ENCODE measurements at regions not wholly inside any gene's neighbourhood (a gene's known extent, or its start where the extent isn't known, plus 50 kb on each side); places are given as distances from the start of the nearest gene placed in this dataset.
"Not testable (repeated sequence)": the region's sequence is repeated elsewhere in the genome, so short reads cannot be mapped to it uniquely, and the experiment has no call there.

DNA sequence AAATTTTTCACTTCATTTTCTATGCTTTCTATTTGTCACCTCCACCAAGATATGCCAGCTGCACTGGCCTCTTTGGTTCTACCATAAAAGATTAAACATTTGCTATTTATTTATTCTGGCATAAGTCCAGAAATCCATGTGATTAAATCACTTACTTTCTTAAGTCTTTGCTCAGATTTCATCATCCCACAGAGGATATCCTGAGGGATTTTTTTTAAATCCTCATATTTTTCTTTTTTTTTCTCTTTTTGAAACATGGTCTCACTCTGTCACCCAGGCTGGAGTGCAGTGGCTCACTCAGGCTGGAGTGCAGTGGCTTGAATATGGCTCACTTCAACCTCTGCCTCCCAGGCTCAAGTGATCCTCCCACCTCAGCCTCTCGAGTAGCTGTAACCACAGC is 645.4 kb upstream of the ATXN7L3B start:
- DNase-seq (ENCODE audit: low read depth in 2 of 3, low spot score in 2 of 3) = no peak

DNA sequence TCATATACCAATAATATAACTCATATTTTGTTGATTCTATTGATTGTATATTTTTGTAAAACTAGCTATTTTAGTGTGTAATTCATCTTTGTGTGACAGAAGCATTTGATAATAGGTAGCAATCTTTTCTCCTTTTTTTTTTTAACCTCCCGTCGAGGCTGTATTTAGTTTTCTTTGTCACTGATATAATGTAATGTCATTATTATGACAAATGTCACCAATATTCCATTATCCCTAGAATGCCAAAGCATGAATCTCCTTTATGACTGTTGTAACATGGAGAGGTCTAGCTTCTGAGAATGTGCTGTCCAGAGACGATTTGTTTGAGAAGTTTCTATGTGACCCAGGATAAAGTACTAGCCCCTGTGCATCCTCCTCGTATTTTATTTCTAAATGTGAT is 639.0 kb upstream of the ATXN7L3B start:
- DNase-seq (ENCODE audit: low read depth in 2 of 3, low spot score in 2 of 3) = no peak

DNA sequence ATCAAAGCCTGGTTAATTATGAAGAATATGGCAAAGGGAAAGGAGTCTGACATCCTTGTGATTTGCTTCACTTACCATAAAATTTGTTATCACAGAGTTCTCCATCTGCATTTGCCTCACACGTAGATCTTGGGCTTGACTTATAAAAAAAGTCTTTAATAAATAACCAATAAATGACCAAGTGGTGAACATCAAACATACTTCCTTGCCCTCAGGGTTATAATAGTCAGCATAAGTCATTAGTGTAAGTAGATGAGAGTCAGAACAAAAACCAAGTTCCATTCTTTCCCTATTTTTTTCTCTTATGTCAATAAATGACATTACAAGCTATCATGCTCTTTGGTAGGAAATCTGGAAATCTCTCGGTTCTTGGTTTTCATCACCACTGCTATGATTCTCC is 635.4 kb upstream of the ATXN7L3B start:
- DNase-seq (ENCODE audit: low read depth in 2 of 3, low spot score in 2 of 3) = no peak

DNA sequence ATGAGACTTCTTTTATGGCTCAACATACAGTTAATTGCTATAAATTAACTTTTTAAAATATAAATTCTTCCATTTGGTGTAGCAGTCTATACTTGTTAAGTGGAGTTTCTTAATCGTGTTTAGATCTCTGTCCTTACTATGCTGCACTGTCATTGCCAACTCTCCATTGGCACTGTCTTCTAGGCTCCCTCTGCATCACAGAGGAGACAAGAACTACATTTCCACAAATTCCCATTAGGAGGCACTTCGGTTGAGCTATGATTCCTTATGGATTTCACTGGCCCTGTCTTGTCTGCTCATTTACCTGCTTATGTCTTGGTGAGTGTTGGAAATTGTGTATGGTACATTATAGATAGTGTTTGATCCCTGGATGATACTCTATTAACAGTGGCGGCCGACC is 630.9 kb upstream of the ATXN7L3B start:
- no peak for DNase-seq (ENCODE audit: low read depth in 2 of 3, low spot score in 2 of 3)

DNA sequence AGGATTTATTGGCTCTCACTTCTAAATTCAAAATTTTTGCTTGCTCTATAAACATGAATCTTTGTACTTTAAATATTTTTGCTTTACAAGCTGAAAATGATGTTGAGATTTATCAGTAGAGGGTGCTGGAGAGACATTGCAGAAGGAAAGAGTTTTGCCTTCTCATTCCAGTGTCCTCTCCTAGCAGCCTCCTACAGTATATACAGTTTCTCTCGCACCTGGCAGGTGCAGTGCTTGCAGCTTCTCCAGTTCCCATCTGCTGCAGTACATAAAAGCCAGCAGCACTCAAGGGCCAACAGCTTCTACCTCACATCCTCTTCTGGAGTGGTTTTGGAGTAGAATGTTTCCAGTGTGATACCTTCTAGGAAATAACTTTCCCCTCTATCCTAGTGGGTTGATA is 601.8 kb upstream of the ATXN7L3B start:
- DNase-seq (ENCODE audit: low read depth in 2 of 3, low spot score in 2 of 3) = no peak

DNA sequence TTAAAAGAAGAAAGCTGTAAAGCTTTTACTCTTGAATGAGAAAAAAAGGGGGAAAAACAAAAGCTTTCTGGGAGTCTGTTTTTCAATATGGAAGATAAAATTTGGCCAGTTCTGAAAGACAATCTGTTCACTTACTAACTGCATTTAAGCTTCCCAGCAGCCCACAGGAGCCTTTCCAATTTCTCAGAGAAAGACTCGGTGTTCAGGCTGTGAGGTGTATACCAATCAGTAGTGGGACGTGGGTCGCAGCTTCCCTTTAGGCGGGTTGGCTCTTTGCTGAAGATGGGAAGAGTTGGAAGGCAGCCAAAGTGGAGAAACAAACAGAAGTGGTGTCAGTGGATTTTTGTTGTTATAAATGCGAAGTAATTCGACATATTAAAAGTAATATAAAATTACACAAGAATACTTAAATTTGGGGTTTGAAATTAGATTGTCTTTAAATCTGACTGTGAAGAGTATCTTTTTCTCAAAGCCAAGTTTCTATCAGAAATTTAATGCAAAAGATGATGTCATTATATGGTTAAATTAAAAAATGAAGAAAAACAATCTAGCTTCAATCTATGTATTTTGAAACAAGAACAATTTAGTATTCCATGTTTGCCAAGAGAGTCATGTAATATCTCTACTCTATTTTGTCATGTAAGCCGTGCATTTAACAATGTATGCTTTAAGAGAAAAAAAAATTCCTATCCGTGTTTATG is 590.2 kb upstream of the ATXN7L3B start:
- no peak for DNase-seq (ENCODE audit: low read depth in 2 of 3, low spot score in 2 of 3)

DNA sequence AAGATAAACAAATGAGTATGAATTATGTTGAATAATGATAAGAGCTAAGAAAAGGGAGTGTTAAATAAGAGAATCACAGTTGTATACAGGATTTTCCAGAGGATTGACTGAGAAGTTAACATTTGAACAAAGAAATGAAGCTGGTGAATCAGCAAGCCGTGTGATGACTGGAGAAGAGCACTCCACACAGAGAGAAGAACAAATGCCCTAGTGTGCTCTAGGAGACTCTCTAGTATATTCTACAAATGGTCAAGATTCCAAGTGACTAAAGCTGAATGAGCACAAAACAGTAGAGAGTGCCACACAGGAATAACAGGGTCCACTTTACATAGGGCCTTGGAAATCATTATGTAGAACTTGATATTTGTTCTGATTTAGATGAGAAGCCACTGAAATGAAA is 587.1 kb upstream of the ATXN7L3B start:
- no peak for DNase-seq (ENCODE audit: low read depth in 2 of 3, low spot score in 2 of 3)

DNA sequence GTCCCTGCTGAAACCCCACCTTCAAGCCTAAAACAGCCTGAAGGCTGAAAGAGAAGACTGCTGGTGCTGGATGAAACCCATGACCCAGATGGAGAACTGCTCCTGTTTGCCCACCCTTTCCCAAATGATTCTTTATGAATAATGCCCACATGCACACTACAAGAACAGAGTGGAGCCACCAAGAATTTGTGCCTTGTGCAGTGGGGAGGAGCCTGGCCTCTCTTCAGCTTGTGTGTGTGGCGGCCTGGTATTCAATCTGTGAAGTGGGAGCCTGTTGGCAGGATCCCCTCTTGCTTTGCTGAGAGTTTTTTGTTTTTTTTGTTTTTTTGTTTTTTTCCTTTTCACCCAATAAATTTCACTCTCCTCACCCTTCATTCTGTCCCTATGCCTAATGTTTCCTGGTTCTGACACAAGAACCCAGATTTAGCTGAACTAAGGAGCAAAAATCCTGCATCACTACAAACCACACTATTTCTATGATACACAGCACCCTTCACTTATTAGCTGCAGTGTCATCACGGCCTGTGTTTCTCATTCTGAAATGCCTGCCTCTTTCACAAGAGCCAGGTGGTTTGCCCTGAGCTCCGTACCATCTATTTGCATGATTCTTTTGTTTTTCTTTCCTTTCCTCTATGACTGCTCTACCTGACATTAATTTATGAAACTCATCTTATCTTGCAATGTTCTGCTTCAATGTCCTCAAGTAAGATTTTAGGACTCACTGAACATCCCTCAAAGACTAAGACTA is 585.5 kb upstream of the ATXN7L3B start:
- no peak for DNase-seq (ENCODE audit: low read depth in 2 of 3, low spot score in 2 of 3)

DNA sequence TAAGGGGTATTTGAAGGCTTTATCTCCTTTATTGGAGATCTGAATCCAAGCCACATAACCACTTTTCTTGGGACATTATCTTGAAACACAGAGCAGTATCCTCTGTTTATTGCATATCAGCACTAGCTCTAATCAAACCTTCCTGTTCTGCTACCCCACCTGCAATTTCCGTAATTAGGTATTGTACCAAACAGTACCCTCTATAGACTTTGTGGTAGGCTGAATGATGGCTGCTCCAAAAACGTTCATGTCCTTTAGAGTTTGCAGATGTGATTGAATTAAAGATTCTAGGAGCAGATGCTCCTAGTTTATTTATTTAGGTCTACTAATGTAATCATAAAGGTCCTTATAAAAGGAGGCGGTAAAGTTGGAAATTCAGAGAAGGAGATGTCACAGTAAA is 573.0 kb upstream of the ATXN7L3B start:
- DNase-seq (ENCODE audit: low read depth in 2 of 3, low spot score in 2 of 3) = no peak

DNA sequence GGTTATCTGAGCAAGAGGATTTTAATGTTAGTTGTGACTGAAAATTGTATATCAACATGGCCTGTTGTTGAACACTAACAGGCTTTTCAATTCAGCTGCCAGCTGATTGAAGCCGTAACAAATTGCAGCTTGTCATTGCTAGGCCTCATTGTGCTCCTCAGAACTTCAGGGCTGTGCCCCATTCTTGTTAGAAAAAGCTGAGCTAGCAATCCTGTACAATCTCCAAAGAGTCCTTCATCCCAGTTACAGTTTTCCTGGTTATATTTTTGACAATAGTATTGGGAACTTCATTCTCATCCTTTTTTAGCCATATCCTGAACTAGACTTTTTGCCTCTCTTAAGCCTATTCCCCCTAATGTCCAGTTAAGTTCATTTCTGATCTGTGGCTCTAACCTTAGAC is 564.1 kb upstream of the ATXN7L3B start:
- DNase-seq (ENCODE audit: low read depth in 2 of 3, low spot score in 2 of 3) = no peak

DNA sequence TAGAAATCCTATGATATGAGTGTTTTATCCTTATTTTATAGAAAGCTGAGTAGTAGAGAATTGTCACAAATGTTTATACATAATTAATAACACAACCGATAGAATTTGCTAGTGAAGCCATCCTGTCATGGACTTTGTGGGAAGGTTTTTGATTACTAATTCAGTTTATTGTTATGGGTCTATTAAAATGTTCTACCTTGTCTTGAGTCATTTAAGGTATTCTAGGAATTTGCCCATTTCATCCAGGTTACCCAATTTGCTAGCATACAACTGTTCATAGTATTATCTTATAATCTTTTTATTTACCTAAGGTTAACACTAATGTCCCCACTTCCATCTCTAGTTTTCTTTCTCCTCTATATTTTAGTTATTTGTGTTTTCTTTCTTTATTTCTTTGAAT is 553.1 kb upstream of the ATXN7L3B start:
- no peak for DNase-seq (ENCODE audit: low read depth in 2 of 3, low spot score in 2 of 3)

DNA sequence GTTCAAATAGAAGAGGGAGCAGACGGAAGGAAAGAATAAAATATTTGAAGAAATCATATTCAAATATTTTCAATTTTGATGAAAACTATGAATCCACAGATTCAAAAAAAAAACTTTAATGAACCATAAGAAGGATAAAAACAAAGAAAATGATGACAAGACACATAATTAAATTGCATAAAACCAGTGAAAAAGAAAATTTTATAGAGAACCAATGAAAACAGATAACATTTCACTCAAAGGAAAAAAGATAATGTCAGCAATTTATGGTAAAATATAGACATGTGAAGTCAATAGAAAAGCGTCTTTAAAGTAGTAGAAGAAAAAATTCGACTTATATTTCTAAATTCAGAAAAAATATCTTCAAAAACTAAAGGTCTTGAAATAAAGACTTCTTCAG is 546.5 kb upstream of the ATXN7L3B start:
- DNase-seq (ENCODE audit: low read depth in 2 of 3, low spot score in 2 of 3) = no peak

DNA sequence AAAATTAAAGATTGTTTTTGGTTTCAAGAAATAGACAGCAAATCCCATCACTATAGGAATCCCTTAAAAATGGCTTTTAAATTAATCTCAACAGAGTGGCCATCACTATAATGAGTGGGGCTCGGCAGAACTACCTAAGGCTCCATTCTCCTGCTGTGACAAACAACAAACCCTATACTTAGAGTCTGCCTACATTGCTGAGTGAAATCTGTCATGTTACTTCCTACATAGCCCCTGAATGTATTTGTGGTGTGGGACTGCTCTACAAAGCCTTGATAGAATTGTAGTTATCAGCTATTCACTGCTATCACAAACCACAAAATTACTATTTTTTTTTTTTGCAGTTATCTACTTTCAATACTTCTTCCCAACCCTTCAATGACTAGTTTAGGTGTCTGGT is 538.7 kb upstream of the ATXN7L3B start:
- no peak for DNase-seq (ENCODE audit: low read depth in 2 of 3, low spot score in 2 of 3)

DNA sequence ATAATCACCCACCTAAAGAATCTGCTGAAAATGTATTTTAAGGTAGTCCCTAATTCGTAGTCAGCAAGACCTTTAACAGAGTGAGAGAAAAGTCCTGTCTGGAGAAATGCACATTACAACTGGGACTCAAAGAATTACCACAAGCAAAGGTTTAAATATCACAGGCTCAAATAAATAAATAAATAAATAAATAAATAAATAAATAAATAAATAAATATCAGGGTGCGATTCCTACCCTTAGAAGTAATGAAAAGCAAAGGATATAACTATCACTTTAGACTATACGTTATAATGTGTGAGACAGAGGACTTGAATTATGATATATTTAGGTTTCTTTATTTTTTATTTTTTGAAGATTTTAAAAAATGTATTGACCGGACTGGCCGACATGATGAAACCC is 522.5 kb upstream of the ATXN7L3B start:
- DNase-seq (ENCODE audit: low read depth in 2 of 3, low spot score in 2 of 3) = no peak

DNA sequence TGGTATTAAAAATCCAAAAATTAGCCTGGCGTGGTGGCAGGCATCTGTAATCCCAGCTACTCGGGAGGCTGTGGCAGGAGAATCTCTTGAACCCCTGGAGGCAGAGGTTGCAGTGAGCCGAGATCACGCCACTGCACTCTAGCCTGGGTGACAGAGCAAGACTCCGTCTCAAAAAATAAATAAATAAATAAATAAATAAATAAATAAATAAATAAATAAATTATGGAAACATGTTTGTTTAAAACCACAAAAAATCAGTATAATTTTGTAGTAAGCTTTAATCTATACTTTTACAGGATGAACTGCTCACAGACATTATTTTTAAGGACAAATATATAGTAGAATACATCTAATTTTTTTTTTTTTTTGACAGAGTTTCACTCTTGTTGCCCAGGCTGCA is 521.3 kb upstream of the ATXN7L3B start:
- DNase-seq (ENCODE audit: low read depth in 2 of 3, low spot score in 2 of 3) = not testable (repeated sequence)

DNA sequence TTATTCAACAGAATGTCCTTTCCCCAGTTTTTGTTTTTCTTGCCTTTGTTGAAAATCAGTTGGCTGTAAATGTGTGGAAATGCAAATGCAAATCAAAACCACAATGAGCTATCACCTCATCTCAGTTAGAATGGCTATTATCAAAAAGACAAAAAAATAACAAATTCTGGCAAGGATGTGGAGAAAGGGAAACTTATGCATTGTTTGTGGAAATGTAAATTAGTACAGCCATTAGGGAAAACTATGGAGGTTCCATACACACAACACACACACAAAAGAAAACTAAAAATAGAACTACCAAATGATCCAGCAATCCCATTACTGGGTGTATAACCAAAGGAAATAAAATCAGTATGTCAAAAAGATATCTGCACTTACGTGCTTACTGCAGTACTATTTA is 518.8 kb upstream of the ATXN7L3B start:
- DNase-seq (ENCODE audit: low read depth in 2 of 3, low spot score in 2 of 3) = no peak

DNA sequence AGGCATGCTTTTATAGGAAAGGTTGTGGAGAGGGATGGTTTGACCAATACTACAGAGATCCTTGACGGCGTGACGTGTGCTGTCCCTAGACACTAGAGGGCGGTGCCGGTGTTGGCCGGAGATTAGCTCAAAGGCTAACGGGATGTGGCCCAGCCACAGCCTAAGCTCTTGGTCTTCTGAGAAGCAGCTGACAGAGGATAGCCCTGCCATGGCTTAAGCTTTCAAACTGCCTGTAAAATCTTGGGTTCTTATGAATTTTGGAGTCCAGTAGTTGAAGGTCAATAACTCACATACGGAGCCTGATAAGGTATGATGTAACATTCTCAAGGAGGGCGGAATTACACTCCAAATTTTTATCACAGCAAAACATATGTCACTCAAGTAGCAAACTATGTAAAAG is 515.7 kb upstream of the ATXN7L3B start:
- DNase-seq (ENCODE audit: low read depth in 2 of 3, low spot score in 2 of 3) = peak in 2 of 3 donors; percentile 20 to 38

DNA sequence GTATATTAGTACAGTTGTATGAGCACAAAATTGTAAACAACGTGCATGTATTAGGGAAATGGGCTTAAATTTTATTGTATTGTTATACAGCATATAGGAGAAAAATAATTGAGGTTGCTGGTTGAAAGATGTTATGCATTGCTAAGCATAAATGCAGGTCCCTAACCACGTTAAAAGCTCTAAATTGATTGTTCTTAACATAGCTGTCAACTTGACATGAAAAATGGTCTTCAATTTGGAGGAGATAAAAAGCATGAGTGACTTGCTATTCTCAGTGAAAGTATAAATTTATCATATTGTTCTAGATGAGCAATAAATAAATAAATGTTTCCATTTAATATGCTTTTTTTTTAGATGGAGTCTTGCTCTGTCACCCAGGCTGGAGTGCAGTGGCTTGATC is 506.6 kb upstream of the ATXN7L3B start:
- no peak for DNase-seq (ENCODE audit: low read depth in 2 of 3, low spot score in 2 of 3)

DNA sequence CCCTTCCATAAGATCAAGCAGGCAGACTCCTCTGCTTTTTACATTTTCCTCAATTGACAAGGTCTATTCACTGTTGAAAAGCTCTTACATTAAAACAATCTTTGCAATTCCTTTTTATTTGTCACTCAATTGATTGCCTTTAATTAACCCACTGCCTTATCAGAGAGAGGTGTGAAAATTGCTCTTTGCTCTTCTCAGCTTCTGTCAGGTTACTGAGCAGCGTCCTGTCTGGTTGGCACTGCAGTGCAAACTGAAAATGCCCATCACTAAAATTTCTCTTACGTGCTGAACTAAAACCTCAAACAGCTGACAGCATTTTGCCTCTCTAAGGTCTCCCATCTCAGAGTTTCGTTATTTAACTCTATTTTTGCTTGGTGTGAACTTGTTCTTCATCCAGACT is 504.1 kb upstream of the ATXN7L3B start:
- DNase-seq (ENCODE audit: low read depth in 2 of 3, low spot score in 2 of 3) = no peak

DNA sequence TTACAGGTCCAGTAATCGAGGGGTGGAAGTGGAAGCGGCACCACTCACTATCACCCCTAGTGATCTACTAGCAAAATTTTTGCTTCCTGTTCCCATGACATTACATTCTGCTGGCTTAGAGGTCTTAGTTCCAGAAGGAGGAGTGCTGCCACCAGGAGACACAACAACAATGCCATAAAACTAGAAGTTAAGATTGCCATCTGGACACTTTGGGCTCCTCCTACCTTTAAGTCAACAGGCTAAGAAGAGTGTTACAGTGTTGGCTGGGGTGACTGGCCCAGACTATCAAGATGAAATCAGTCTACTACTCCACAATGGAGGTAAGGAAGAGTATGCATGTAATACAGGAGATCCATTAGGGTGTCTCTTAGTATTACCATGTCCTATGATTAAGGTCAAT is 498.5 kb upstream of the ATXN7L3B start:
- not testable (repeated sequence) for DNase-seq (ENCODE audit: low read depth in 2 of 3, low spot score in 2 of 3)

DNA sequence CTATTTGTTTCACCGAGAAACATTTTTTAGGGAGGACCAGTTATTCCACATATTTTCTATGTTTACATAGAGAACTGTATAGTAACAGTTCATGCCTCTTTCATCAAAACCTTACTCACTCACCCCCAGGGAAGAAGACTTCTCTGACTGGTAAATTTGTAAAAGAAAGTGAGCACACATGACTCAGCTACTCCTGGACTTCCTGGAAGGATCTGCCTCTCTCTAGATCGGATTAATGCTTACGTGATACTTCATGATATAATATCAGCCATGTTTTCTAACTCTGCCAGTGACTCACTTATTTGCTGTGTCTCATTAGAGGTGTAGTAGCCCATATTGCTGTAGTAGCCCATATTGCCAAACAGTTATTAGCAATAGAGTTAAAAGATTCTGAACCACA is 494.3 kb upstream of the ATXN7L3B start:
- no peak for DNase-seq (ENCODE audit: low read depth in 2 of 3, low spot score in 2 of 3)

DNA sequence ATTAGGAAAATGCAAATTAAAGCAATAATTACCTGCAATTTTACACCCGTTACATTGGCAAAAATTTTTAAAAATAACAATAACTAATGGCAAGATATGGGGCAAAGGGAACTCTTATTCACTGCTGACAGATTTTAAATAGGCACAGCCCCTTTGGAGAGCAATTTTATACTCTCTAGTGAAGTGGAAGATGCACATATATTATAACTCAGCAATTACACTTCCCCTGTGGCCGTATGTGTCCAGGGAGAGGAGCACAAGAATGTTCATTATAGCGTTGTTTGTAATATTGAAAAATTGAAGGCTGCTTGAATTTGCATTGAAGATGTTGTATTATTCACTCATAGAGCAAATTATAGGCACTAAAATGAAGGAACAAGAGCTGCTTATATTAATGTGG is 488.3 kb upstream of the ATXN7L3B start:
- no peak for DNase-seq (ENCODE audit: low read depth in 2 of 3, low spot score in 2 of 3)

DNA sequence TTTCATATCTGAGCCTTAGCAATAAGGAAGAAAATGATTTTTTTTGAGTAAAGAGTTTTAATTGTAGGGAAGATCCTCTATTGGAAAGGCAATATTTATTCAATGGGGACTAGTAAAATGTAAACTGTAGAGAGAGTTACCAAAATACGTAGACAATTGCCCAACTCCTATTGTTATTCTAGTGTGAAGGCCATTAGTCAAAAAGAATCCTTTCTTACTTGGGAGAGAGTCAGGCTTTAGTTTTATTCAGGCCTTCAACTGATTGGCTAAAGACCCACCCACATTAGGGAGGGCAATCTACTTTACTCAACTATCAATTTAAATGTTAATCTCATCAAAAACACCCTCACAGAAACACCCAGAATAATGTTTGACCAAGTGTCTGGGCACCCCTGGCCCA is 485.8 kb upstream of the ATXN7L3B start:
- DNase-seq (ENCODE audit: low read depth in 2 of 3, low spot score in 2 of 3) = no peak
